GM18858 (cell line): ENCODE measurements at regions not wholly inside any gene's neighbourhood (a gene's known extent, or its start where the extent isn't known, plus 50 kb on each side); places are given as distances from the start of the nearest gene placed in this dataset.

ENCODE experiments used
- ATAC-seq: cut with Tn5 transposase; IDR thresholded peaks from one replicate; pipeline ENCODE4 v1.9.1; 2021; ENCODE audit not compliant: unreplicated experiment

- ATAC-seq: no peak
Measured at GRCh38 chr9:89874351-89875321, 269.8 kb downstream of the GADD45G start.

- no peak for ATAC-seq
Measured at GRCh38 chr9:89877051-89878002, 272.5 kb downstream of the GADD45G start.

- ATAC-seq: no peak
Measured at GRCh38 chr9:89878003-89878411, 273.2 kb downstream of the GADD45G start.

GRCh38 chr9:89878687-89879086 is 273.9 kb downstream of the GADD45G start:
- no peak for ATAC-seq

GRCh38 chr9:89879276-89879675 is 274.5 kb downstream of the GADD45G start:
- no peak for ATAC-seq

- ATAC-seq: no peak
Measured at GRCh38 chr9:89879701-89880100, 274.9 kb downstream of the GADD45G start.

- ATAC-seq: no peak
Measured at GRCh38 chr9:89880161-89880560, 275.3 kb downstream of the GADD45G start.

GRCh38 chr9:89880721-89881120 is 275.9 kb downstream of the GADD45G start:
- ATAC-seq: no peak

GRCh38 chr9:89881431-89881830 is 276.6 kb downstream of the GADD45G start:
- ATAC-seq: no peak

- ATAC-seq: no peak
Measured at GRCh38 chr9:89882930-89883361, 278.1 kb downstream of the GADD45G start.

- ATAC-seq: no peak
Measured at GRCh38 chr9:89883401-89884341, 278.9 kb downstream of the GADD45G start.

GRCh38 chr9:89884356-89885083 is 279.7 kb downstream of the GADD45G start:
- ATAC-seq: no peak

GRCh38 chr9:89885156-89885555 is 280.3 kb downstream of the GADD45G start:
- ATAC-seq: no peak

- no peak for ATAC-seq
Measured at GRCh38 chr9:89886281-89886700, 281.5 kb downstream of the GADD45G start.

- ATAC-seq: no peak
Measured at GRCh38 chr9:89887286-89887685, 282.5 kb downstream of the GADD45G start.

- no peak for ATAC-seq
Measured at GRCh38 chr9:89888233-89888632, 283.4 kb downstream of the GADD45G start.

- no peak for ATAC-seq
Measured at GRCh38 chr9:89888677-89889076, 283.9 kb downstream of the GADD45G start.

- ATAC-seq: no peak
Measured at GRCh38 chr9:89889865-89890264, 285.1 kb downstream of the GADD45G start.

GRCh38 chr9:89890326-89890980 is 285.6 kb downstream of the GADD45G start:
- ATAC-seq: no peak
